Nephron (organoid): ENCODE measurements at regions not wholly inside any gene's neighbourhood (a gene's known extent, or its start where the extent isn't known, plus 50 kb on each side); places are given as distances from the start of the nearest gene placed in this dataset.

Experiments
- H3K27ac Mint-ChIP-seq, 3 experiments: 2 replicates each; pipeline ENCODE4 v1.8.0; 2020; ENCODE audit warnings: mixed read lengths in 3 of 3, mild to moderate bottlenecking in 2 of 3, moderate library complexity in 1 of 3
- H3K27me3 Mint-ChIP-seq: 2 replicates; pipeline ENCODE4 v1.8.0; 2021; ENCODE audit warnings: low read depth, mild to moderate bottlenecking, moderate library complexity, mixed read lengths
- H3K36me3 Mint-ChIP-seq: 2 replicates; pipeline ENCODE4 v1.8.0; 2020; ENCODE audit warnings: low read depth, mixed read lengths
- H3K4me1 Mint-ChIP-seq: 2 replicates; pipeline ENCODE4 v1.8.0; 2020; ENCODE audit warnings: mixed read lengths
- H3K4me3 Mint-ChIP-seq, 3 experiments: 2 replicates each; pipeline ENCODE4 v1.8.0; 2020; ENCODE audit warnings: mild to moderate bottlenecking in 3 of 3, mixed read lengths in 3 of 3, moderate library complexity in 2 of 3
- H3K9me3 Mint-ChIP-seq: 2 replicates; pipeline ENCODE4 v1.8.0; 2020; ENCODE audit warnings: mixed read lengths
- CTCF ChIP-seq, 3 experiments: fragments of 200-600 bp; sonication (generic); IDR thresholded peaks; one replicate each; pipeline ENCODE4 v1.5.0; 2021; ENCODE audit warnings: antibody characterized with exemption in 3 of 3; ENCODE audit not compliant: unreplicated experiment in 3 of 3

GRCh38 chr15:95804484-95804883 is 526.0 kb upstream of the NR2F2 start:
- Mint-ChIP-seq H3K9me3 (peaks cover 12% of the 10 kb centered on the region), H3K4me1 (no peaks in the 10 kb centered on the region), H3K36me3 (peaks cover 11% of the 10 kb centered on the region), H3K4me3 (no peak overlapping the region), H3K27me3 (no peaks in the 10 kb centered on the region), H3K27ac (peak overlapping the region in 1 of 3 experiments; percentile 12)
- TF ChIP-seq CTCF (IDR thresholded peaks at IDR 0.05; ENCODE audit: unreplicated experiment in 3 of 3) = no peak

GRCh38 chr15:95812491-95812890 is 518.0 kb upstream of the NR2F2 start:
- Mint-ChIP-seq H3K4me3 (no peak overlapping the region), H3K4me1 (no peaks in the 10 kb centered on the region), H3K27ac (peak overlapping the region in 1 of 3 experiments; percentile 11), H3K36me3 (no peaks in the 10 kb centered on the region), H3K27me3 (no peaks in the 10 kb centered on the region), H3K9me3 (no peaks in the 10 kb centered on the region)
- no peak for TF ChIP-seq CTCF (IDR thresholded peaks at IDR 0.05; ENCODE audit: unreplicated experiment in 3 of 3)

- no peaks in the 10 kb centered on the region for H3K9me3 Mint-ChIP-seq
- TF ChIP-seq CTCF (IDR thresholded peaks at IDR 0.05; ENCODE audit: unreplicated experiment in 3 of 3) = no peak
- no peak overlapping the region for H3K4me3 Mint-ChIP-seq
- H3K27me3 Mint-ChIP-seq = no peaks in the 10 kb centered on the region
- H3K4me1 Mint-ChIP-seq = no peaks in the 10 kb centered on the region
- H3K27ac Mint-ChIP-seq = no peak overlapping the region
- no peaks in the 10 kb centered on the region for H3K36me3 Mint-ChIP-seq
Observed at GRCh38 chr15:95814908-95815307, 515.6 kb upstream of the NR2F2 start.

GRCh38 chr15:95816591-95816990 is 513.9 kb upstream of the NR2F2 start:
- Mint-ChIP-seq H3K27ac (no peak overlapping the region), H3K4me1 (no peaks in the 10 kb centered on the region), H3K4me3 (no peak overlapping the region), H3K27me3 (no peaks in the 10 kb centered on the region), H3K36me3 (no peaks in the 10 kb centered on the region), H3K9me3 (no peaks in the 10 kb centered on the region)
- TF ChIP-seq CTCF (IDR thresholded peaks at IDR 0.05; ENCODE audit: unreplicated experiment in 3 of 3) = no peak

GRCh38 chr15:95822961-95823360 is 507.5 kb upstream of the NR2F2 start:
- Mint-ChIP-seq H3K27me3 (no peaks in the 10 kb centered on the region), H3K27ac (peak overlapping the region in 1 of 3 experiments; percentile 67), H3K36me3 (no peaks in the 10 kb centered on the region), H3K4me3 (no peak overlapping the region), H3K9me3 (no peaks in the 10 kb centered on the region), H3K4me1 (peaks cover 24% of the 10 kb centered on the region)
- TF ChIP-seq CTCF (IDR thresholded peaks at IDR 0.05; ENCODE audit: unreplicated experiment in 3 of 3) = no peak

- TF ChIP-seq CTCF (IDR thresholded peaks at IDR 0.05; ENCODE audit: unreplicated experiment in 3 of 3) = no peak
- Mint-ChIP-seq H3K36me3 (no peaks in the 10 kb centered on the region), H3K4me3 (peak overlapping the region in 2 of 3 experiments; percentile 44 to 60), H3K27me3 (no peaks in the 10 kb centered on the region), H3K4me1 (peaks cover 36% of the 10 kb centered on the region), H3K9me3 (no peaks in the 10 kb centered on the region), H3K27ac (peak overlapping the region; percentile 85 to 98 (median 96))
Observed at GRCh38 chr15:95825208-95825607, 505.3 kb upstream of the NR2F2 start.
